ENCODE measurements at regions not wholly inside any gene's neighbourhood (a gene's known extent, or its start where the extent isn't known, plus 50 kb on each side); places are given as distances from the start of the nearest gene placed in this dataset.

DNA sequence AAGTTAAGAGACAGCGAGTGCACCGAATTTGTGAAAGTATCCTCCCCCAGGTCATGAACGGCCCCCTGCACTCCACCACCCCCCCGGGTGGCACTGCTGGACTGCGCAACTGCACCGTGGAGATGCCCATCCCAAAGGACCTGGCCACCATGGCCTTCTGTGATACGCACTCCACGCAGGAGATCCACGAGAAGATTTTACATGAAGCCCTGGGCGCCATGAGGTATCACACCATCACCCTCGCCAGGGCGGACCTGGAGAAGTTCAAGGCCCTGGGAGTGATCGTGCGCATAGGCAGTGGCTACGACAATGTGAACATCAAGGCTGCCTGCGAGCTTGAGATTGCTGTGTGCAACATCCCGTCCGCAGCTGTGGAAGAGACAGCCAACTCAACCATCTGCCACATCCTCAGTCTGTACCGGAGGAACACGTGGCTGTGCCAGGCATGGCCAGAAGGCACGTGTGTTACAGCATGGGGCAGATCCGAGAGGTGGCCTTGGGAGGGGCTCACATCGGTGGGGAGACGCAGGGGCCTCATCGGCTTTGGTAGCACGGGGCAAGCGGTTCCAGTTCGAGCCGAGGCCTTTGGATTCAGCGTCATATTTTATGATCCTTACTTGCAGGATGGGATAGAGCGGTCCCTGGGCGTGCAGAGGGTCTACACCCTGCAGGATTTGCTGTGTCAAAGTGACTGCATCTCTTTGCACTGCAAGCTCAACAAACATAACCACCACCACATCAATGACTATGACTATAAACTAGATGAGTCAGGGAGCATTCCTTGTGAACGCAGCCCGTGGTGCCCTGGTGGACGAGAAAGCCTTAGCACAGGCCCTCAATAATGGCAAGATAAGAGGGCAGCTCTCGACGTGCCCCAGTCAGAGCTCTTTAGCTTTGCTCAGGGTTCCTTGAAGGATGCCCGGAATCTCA, 290.8 kb upstream of the MC4R start:
- no peak for DNase-seq (ENCODE audit: low spot score)

DNA sequence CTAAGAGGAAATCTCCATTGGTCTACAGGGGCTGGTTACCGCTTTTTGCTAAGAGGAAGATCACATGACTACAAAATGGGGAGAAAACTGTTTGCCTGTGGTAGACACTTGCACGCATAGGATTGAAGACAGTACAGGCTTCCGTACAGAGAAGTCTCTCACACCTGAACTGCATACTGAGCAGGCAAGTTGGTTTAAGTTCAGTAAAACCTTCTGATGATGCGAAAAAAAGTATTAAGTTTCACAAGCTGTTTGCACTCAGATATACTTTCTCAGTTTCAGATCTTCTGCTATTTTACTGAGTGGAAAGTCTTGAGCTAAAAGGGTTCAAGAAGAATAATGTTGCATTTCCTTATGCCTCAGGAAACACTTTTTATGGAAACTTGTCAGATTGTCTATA, 292.2 kb upstream of the MC4R start:
- no peak for DNase-seq (ENCODE audit: low spot score)

DNA sequence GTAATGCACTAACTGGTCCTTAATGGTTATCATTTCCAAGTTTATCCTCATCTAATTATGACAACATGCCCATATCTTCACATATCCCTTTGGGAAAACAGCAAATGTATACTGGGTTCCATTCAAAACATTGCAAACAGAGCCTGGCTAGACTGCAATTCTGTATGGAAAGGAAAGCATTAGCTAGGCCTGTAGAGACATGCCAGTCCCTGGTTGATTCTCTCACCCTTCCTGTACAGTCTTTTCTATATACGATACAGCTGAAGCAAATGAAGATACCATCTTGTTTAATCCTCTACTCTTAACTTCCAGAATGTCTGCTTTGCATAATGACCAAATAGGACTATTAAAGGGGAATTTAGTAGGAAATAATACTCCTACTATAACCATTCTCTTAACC, 294.4 kb upstream of the MC4R start:
- DNase-seq (ENCODE audit: low spot score), result no peak

DNA sequence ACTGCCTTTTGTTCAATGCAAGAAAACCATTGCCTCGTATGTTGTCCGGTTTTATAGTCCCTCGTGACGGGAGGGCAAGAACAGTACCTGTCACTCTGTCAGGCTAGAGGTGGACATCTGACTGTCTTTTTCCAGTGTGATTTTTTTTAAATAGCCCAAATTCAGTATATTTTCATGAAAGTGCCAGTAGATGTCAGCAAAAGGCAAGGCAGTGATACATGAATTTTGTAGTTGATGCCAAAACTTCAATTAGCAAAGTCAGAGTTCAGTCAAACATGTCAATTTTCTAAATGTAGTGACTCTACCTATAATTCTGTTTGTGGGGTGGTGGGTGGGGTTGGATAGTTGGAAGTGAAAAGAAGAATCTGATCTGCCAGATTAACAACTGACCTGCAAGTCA, 296.0 kb upstream of the MC4R start:
- DNase-seq (ENCODE audit: low spot score), result no peak

DNA sequence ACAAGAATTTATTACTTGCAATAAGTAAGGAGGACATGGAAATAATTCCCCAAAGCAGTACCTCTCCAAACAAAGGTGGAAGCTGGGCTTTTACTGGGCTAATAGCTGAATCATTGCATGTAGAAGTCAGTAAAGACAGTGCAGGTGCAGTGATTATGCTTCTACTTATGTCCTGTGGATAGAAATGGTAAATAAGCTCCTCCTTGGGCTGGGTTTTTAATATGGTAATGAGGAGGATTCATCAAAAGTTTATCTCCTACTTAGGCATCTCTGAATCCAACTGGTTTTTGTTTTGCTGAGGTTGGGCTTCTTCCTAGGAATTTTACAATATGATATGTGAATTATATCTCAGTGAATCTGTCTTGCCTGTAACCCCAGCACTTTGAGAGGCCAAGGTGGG, 297.4 kb upstream of the MC4R start:
- DNase-seq (ENCODE audit: low spot score), result no peak

DNA sequence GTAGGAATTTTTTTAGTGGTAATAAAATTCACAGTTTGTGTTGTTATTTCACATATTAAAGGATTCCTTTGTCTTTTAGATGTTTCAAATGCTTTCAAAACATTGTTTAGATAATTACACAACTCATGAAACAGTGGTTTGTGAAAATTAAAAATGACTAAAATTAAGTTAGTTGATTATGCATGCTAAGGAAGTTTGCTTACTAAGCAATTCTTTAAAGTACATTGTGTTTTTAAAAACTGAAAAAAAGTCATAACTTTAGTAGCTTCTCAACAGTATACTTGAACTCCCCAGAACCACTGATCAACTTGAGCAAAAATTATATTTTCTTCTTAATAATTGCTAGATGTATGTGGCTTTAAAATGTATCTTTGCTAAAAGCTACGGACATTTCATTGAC, 298.4 kb upstream of the MC4R start:
- DNase-seq (ENCODE audit: low spot score), result no peak

DNA sequence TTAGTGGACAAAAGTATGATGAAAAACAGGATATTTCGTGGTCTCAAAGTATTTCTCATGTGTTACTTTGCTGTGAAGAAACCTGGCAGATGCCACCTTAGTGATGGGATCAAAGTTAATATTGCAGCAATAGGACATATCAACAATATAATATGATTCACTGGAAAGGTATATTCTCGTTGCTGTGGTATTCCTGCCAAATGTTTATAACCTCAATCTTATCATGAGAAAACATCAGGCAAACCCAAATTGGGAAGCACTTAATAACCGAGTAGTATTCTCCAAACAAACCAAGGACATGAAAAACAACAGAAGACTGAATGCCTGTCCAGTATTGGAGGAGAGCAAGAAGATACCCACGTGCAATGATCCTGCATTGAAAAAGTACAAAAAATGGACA, 302.6 kb upstream of the MC4R start:
- no peak for DNase-seq (ENCODE audit: low spot score)

DNA sequence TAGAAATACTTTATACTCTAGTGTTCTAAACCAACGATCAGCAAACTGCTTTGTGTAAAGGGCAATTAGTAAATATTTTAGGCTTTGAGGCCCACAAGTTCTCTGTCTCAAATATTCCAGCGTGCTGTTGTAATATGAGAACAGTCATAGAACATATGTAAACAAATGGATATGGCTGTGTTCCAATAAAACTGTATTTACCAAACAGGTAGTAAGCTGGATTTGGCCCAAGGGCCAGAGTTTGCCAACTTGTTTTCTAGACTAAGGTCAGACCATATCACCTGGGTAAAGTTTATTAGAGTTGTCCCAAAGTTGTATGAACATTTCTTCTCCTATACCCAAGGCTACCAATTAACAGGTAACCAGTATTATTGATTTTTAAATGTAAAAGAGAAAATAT, 303.2 kb upstream of the MC4R start:
- DNase-seq (ENCODE audit: low spot score), result no peak

DNA sequence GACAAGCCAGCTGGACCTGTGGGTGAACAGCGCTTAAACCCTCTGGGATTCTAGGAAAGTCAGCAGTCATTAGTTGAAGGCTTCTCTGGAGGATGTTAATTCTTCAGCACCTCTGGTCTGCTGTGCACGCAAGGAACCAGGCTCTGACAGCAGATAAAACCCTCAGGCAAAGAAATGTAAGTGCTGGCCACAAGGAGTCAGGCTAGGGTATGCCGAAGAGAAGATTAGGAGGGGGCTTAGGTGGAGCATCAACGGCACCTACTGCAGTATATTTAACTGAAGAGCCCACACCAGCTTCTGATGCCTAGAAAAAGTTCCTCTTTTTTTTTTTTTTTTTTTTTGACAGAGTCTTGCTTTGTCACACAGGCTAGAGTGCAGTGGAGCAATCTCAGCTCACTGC, 304.2 kb upstream of the MC4R start:
- DNase-seq (ENCODE audit: low spot score), result no peak

DNA sequence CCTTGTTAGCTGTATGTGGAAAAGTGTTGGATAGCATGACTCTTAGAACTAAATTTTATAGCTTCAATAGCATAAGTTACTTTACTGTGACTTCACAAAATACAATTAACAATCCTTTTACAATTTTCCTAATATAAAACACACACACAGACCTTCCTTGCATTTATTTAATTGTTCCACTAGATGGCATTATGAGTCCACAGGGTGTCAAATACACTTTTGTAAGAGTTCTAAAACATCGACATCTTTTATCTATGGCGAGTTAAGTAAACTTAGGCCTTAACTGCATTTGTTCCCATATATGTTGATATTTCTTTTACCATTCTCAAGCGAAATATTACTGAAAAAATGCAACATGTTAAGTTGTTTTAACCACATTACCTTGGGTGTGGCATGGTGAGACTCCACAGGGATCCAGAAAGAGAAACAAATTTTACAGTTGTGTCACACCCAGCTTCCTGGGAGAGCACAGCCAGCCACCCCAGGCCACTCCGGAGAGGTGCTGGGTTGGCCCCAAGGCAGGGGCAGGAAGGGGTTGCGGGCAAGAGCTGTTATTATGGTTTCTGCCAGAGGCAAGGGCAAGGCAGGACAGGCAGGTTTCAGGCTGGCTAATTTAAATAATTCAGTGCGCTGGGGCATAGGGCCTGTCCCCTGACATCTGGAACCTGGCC, 312.4 kb upstream of the MC4R start:
- peak; percentile 3 for DNase-seq (ENCODE audit: low spot score)

DNA sequence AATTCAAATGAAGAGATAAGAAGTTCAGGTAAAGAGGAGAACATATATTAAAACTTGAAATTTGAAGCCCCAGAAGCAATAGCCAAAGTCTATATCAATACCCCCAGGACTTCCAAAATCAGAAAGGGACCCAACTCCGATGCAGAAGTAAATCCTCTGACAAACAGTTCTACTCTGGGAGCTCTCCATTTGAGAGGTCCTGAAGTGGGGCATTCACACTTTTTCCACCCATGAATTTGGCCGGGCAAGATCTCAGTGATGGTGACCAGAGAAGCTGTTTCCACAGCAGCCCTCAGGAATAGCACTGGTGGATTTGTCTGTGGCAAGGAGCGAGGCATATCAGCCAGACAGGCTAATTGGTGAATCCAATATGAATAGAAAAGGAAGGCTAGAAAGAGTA, 313.6 kb upstream of the MC4R start:
- DNase-seq (ENCODE audit: low spot score), result no peak

DNA sequence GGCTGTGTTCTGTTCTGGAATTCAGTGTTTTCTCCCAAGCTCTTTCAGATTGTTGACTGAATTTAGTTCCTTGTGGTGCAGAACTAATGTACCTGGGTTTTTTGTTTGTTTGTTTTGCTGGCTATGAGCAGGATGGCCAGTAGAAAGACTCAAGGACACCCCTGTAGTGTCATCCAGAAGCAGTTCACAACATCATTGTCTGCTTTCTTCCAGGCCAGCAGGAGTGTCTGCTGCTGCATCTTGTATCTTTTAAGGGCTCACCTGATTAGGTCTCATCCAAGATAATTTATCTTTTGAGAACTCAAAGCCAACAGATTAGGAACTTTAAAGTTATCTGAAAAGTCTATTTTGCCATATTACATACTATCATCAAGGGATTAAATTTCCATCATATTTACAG, 318.5 kb upstream of the MC4R start:
- DNase-seq (ENCODE audit: low spot score), result no peak

DNA sequence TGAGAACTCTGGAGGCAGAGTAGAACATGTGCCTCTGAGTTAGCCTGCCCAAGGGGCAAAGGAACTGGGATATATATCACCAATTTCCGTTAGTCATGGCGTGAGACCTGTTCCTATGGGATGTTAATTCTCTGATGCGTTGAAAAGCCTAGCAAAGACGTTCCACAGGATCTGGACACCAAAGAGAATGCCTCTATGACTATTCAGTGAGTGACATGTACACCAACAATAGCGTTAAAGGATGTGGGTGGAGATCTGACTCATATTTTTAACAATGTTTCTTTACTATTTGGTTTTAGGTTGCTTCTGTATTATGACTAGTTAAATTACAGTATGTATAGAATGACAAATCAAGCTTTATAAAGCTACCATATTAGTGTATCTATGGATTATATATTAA, 320.9 kb upstream of the MC4R start:
- DNase-seq (ENCODE audit: low spot score), result peak; percentile 16

DNA sequence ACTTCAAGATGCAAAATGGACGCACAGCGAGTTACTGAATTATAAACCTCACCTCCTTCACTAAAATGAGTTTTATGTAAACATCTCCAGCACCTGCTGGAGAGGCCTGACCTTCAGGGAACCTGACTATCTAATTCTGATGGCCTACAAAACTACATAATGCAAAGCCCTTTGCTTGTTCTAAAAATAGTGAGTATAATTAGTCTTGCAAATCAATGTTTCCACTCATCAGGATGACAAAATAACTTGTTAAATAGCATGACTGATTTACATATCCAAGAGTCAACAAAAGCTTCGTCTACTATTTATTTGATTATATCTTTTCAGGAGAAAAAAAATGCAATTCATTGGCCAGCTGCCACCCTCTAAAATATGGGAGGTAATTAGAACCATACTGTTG, 326.3 kb upstream of the MC4R start:
- DNase-seq (ENCODE audit: low spot score), result no peak

DNA sequence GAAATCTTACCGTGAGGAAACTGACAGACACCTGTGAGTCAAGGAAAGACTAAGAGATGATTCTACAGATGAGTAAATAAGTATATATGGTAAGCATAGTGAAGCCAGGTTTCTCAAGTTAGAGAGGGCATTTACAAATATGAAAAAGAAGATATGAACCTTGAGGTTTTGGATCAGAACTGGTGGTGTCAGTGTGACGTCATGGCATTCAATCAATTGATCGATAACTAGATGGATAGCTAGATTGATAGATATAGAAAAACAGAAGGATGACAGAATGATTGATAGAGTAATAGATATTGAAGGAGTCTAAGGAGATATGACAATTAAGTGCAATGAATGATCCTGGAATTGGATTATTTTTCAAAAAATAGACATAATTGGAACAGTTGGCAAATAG, 350.2 kb upstream of the MC4R start:
- DNase-seq (ENCODE audit: low spot score), result no peak

DNA sequence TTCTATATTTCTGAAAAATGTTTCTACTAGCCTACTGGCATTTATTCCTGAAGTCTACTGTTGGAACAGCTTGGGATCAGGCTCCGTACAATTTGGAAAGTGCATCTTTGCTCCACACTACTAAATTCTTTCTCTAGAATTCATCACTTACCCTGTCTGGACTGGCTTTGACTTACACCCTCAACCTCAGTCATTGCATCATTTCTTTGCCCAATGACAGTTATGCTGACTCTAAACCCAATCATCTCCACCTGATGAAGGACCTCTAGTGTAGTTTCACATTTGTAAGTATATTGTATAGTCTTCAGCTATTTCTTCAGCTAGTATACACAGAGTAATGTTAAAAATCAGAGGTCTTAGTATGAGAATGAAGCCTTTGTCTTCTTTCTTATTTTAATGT, 359.6 kb upstream of the MC4R start:
- DNase-seq (ENCODE audit: low spot score), result no peak

DNA sequence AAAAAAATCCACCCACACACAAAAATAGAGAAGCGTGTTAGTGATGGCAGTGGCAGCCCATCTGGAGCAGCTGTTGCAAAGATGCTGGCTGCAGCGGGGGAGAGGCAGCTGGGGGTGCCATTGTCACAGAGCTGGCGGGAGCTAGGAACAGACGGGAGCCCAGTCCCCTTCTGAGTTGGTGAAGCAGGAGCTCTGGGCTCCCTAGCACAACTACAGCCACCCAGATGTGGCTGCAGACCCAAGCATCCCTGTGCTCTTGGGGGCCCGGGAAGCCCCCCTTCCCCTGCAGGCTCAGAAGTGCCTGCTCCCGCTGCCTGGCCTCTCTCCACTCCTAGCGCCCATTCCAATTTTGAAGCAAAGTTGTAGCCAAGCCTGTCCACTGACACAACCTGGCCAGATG, 366.6 kb upstream of the MC4R start:
- DNase-seq (ENCODE audit: low spot score), result no peak

DNA sequence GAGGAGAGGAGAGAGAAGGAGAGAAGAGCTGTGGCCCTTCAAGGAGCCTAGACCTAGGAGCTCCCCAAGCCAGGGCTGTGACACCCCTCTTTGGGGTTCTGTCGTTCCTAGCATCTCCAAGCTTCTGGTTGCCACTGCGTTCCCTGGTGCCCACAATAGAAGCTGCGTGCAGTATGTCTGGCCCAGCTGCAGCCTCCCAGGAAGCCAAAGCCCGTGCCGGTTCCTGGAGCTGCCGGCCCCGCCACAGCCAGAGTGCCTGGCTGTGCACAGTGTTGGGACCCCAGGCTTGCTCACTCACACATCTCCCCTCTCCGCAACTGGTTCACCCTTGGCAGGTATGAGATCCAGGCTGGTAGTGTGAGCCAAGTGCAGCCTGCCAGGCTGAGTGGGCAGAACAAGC, 367.7 kb upstream of the MC4R start:
- no peak for DNase-seq (ENCODE audit: low spot score)

DNA sequence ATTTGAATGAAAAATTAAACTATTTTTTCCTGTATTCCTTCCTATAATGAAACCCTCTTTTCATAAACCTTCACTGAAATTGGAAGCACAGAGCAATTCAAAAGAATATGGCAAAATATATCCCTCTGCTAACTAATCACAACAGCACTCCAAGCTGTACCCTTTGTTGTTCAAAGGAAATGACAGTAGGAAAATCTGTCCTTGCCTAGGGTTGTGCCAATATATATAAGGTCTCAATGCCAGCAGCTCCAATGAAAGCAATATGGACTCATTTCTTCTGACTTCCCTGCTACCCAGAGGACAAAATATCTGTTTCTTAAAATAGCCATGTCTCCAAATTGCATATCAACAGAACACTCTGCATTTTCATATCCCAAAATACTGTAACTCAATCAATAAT, 373.9 kb upstream of the MC4R start:
- DNase-seq (ENCODE audit: low spot score), result no peak

DNA sequence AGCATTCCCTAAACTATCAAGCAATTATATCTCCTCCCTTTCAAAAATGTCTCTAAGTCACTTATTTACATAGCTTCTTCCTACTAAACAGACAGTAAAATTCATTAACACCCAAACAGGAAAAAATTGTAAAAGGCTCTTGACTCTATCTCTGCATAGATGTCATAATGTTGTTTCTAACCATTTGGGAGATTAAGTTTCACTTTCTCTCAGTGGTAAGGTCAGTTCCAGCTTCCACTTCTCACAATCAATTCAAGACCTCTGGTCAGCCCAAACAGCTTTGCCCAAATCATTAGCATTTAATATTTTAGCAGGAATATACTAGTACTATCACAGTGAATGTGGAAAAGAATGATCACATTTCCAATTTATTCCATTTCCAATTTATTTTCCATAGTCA, 374.3 kb upstream of the MC4R start:
- no peak for DNase-seq (ENCODE audit: low spot score)

DNA sequence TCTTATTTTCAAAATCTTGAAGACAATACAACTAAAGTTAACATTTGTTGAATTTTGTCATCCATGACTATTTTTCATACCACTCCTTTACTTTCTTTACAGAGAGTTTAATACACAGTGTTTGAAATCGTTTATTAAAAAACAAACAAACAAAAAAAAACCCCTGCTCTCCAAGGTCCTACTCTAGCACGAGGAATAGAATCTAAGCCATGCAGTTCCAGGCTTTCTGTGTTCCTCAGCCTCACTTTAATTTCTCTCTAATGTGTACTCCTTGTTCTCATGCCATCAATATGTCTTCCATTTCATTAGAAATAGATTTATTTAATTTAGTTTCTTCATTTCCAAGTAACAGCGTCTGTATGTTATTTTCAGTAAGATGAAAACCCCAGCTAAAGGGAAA, 381.2 kb upstream of the MC4R start:
- no peak for DNase-seq (ENCODE audit: low spot score)

DNA sequence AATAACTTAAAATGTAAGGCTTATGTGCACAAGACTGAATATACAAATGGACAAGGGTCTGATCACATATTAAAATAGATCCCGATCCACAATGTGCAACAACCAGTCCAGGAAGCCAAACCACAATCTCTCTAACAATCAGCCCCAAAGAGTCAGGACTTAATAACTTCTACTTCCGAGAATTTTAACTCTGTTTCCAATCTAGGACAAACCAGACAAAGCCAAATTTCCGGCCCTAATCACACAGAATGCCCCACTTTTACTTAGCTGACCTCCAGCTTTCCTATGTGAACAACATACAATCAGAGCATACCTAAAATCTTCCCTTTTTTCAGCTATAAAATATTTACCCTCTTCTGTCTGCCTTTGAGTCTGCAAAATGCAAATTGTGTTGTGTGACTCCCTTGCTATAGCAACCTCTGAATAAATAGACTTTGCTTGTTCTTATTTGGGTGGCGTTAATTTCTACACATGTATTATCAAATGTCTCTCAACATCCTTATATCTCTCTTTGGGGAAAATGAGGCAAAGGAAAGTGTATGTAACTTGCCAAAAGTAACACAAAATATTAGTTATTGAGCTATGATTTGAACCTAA, 381.9 kb upstream of the MC4R start:
- no peak for DNase-seq (ENCODE audit: low spot score)

DNA sequence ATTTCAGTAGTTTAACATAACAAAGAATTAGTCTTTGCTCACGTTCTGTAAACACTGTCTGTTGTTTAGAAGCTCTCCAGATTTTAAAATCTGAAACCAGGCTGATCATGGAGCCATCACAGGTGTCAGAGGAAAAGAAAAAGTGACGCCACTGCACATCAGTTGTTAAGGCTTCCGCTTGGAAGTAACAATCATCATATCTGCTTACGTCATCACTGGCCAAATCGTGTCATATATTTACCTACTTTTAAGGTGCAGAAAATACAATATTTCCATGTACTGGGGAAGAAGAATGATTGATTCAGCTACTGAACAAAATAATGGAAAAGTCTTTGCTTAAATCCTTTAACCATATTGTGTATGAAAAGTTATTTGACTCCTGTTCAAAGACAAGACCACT, 382.6 kb upstream of the MC4R start:
- DNase-seq (ENCODE audit: low spot score), result no peak
